Endothelial cell of umbilical vein (primary cell): ENCODE measurements at regions not wholly inside any gene's neighbourhood (a gene's known extent, or its start where the extent isn't known, plus 50 kb on each side); places are given as distances from the start of the nearest gene placed in this dataset.

ENCODE experiments used
- BruUV-seq: library from RNA; stranded (reverse); fragments of 400-500 nt; replicated peaks from 2 replicates; lab custom pipeline; 2021; lab: Mats Ljungman, UMichigan
- CTCF ChIA-PET: fragments of 300-600, 350-600 bp; sonication (Branson Sonifier 250); formaldehyde crosslinking; loops from one replicate; lab custom pipeline; 2021; ENCODE audit warnings: antibody characterized with exemption, inconsistent platforms; lab: Charles Lee
- POLR2A ChIA-PET: fragments of 300-600, 350-600 bp; sonication (Branson Sonifier 250); formaldehyde crosslinking; loops from one replicate; lab custom pipeline; 2021; ENCODE audit warnings: antibody characterized with exemption, inconsistent platforms; lab: Charles Lee
- DNase-seq: peaks from one replicate; pipeline ENCODE4 v3.0.0-alpha.2; 2011; ENCODE audit warnings: low read depth, low spot score
- FAIRE-seq: peaks from 2 replicates; lab custom pipeline; 2011; peaks lifted over from hg19 to GRCh38; lab: Jason Lieb, UNC
- H2AFZ ChIP-seq: 2 replicates; pipeline ENCODE4 v1.6.0; 2012; ENCODE audit warnings: low read depth, low read length, control low read depth, inconsistent platforms
- H3K27ac ChIP-seq: 2 replicates; pipeline ENCODE4 v1.5.1; 2011; ENCODE audit warnings: low read depth, mild to moderate bottlenecking, control low read depth, low read length, moderate library complexity; ENCODE audit not compliant: insufficient read depth
- H3K27me3 ChIP-seq, 2 experiments: 2 replicates each; pipeline versions ENCODE4 v1.6.0 to v1.6.1; 2011; ENCODE audit warnings: low read length in 2 of 2, mixed read lengths in 1 of 2; ENCODE audit not compliant: control insufficient read depth in 2 of 2, insufficient read depth in 2 of 2
- H3K36me3 ChIP-seq, 2 experiments: 2 replicates in 1 of 2; 3 replicates in 1 of 2; pipeline ENCODE4 v1.5.1; 2011; ENCODE audit warnings: low read length in 2 of 2, mild to moderate bottlenecking in 1 of 2, moderate library complexity in 1 of 2; ENCODE audit not compliant: control insufficient read depth in 2 of 2, insufficient read depth in 2 of 2; ENCODE audit errors: extremely low read depth in 1 of 2
- H3K4me1 ChIP-seq: 3 replicates; pipeline ENCODE4 v1.5.1; 2011; ENCODE audit warnings: mild to moderate bottlenecking, low read length; ENCODE audit not compliant: control insufficient read depth, insufficient read depth; ENCODE audit errors: extremely low read depth
- H3K4me2 ChIP-seq: 2 replicates; pipeline ENCODE4 v1.6.1; 2011; ENCODE audit warnings: low read length, control low read depth, mixed read lengths; ENCODE audit not compliant: insufficient read depth
- H3K4me3 ChIP-seq, 3 experiments: fragments of 200-600 bp in 1 of 3; sonication (generic), shearing (Covaris generic) in 1 of 3; replicated peaks in 1 of 3; 2 replicates each; pipeline ENCODE4 v1.5.1; 2011 to 2016; ENCODE audit warnings: control low read depth in 3 of 3, low read length in 3 of 3, mild to moderate bottlenecking in 2 of 3, inconsistent platforms in 1 of 3, low read depth in 1 of 3, moderate library complexity in 1 of 3; ENCODE audit not compliant: insufficient read depth in 1 of 3
- H3K79me2 ChIP-seq: 2 replicates; pipeline ENCODE4 v1.6.0; 2012; ENCODE audit warnings: low read length, inconsistent platforms; ENCODE audit not compliant: control insufficient read depth, insufficient read depth
- H3K9ac ChIP-seq: replicated peaks from 2 replicates; pipeline ENCODE3; 2011; ENCODE audit warnings: low read length, control low read depth; ENCODE audit not compliant: insufficient read depth; ENCODE audit errors: extremely low read depth
- H3K9me1 ChIP-seq: replicated peaks from 3 replicates; pipeline ENCODE4 v1.6.0; 2011; ENCODE audit warnings: mild to moderate bottlenecking, low read length; ENCODE audit not compliant: control insufficient read depth, insufficient read depth; ENCODE audit errors: extremely low read depth
- H3K9me3 ChIP-seq: replicated peaks from 2 replicates; pipeline ENCODE4 v1.5.1; 2012; ENCODE audit warnings: low read length, inconsistent platforms; ENCODE audit not compliant: control insufficient read depth, insufficient read depth
- H4K20me1 ChIP-seq: replicated peaks from 2 replicates; pipeline ENCODE3; 2011; ENCODE audit warnings: mild to moderate bottlenecking, low read length; ENCODE audit not compliant: control insufficient read depth, insufficient read depth; ENCODE audit errors: extremely low read depth
- EZH2 ChIP-seq: IDR thresholded peaks from 2 replicates; pipeline ENCODE4 v1.6.1; 2012; ENCODE audit warnings: borderline replicate concordance, low read depth, mild to moderate bottlenecking, moderate library complexity, low read length, inconsistent platforms; ENCODE audit not compliant: severe bottlenecking
- FOS ChIP-seq: IDR thresholded peaks from 2 replicates; pipeline ENCODE4 v1.6.1; 2011; ENCODE audit warnings: mild to moderate bottlenecking, low read length, moderate library complexity, borderline replicate concordance; ENCODE audit not compliant: insufficient read depth
- GATA2 ChIP-seq: IDR thresholded peaks from 2 replicates; pipeline ENCODE4 v1.7.0; 2011; ENCODE audit warnings: low read depth, mild to moderate bottlenecking, moderate library complexity, mixed read lengths, low read length; ENCODE audit not compliant: insufficient read length, insufficient read depth
- JUN ChIP-seq: IDR thresholded peaks from 2 replicates; pipeline ENCODE4 v1.6.1; 2011; ENCODE audit warnings: borderline replicate concordance, low read depth; ENCODE audit not compliant: insufficient read length, insufficient read depth
- MYC ChIP-seq: IDR thresholded peaks from one replicate; pipeline ENCODE4 v1.6.1; 2011; ENCODE audit warnings: mild to moderate bottlenecking, low read depth, low read length
- POLR2A ChIP-seq: IDR thresholded peaks from 2 replicates; pipeline ENCODE4 v1.6.1; 2012; ENCODE audit warnings: low read depth, mild to moderate bottlenecking, control low read depth, low read length
- POLR2AphosphoS5 ChIP-seq: IDR thresholded peaks from 2 replicates; pipeline ENCODE4 v1.6.1; 2012; ENCODE audit warnings: low read depth, mild to moderate bottlenecking, control low read depth, low read length, moderate library complexity; ENCODE audit not compliant: insufficient read depth
- dilution Hi-C: fragments of 300-500 bp; cut with MboI; formaldehyde crosslinking; loops from one replicate; pipeline ENCODE4 v1.15.0; 2019; ENCODE audit warnings: low sequenced_read_pairs; ENCODE audit not compliant: extremely low pct_ligation_motif_present
- intact Hi-C: fragments of 100-400 bp; cut with micrococcal nuclease; formaldehyde crosslinking; loops from one replicate; pipeline ENCODE4 v1.10.0; 2022
- TF ChIP-seq, protein P1 (sequence below), 2 donors: IDR thresholded peaks; 1 replicate in 1 of 2; 2 replicates in 1 of 2; pipeline ENCODE4 v1.5.1; 2011; ENCODE audit warnings: low read length in 2 of 2, mild to moderate bottlenecking in 2 of 2, moderate library complexity in 2 of 2, control low read depth in 1 of 2, inconsistent platforms in 1 of 2, low read depth in 1 of 2; ENCODE audit not compliant: insufficient read depth in 1 of 2; ENCODE audit errors: extremely low read depth in 1 of 2

DNA sequence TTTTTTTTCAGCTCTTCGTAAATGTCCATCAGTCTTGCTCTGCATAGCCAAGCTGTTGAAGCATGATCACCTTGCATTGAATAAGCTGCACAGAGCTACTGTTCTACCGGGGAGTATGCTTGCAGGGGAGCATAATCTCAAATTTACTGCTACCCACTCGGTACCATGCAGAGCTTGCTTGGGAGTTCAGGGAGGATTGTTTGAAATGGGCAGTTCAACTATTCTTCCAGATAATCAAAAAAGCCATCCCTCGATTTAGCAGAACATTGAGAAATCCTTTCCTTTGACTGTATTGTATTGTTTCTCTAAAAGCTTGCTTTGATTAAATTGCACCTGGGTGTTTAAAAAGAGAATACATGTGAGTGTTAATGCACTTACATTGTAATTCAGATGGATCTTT, 332.6 kb downstream of the UTRN start:
- FAIRE-seq (no peak), DNase-seq (no peak)
- no peaks in the 10 kb centered on the region for H3K4me1 ChIP-seq
- ChIA-PET POLR2A (no interaction called here), CTCF (interaction anchor here (1.3 kb wide), 1 partner anchor 17 kb away, joined by 3 read pairs; no protein-coding TSS in a partner anchor)
- no peak overlapping the region for H3K9ac ChIP-seq
- H3K4me2 ChIP-seq, result no peak overlapping the region
- no peak overlapping the region for H2AFZ ChIP-seq
- TF ChIP-seq GATA2 (no peak), POLR2A (no peak), EZH2 (no peak), MYC (no peak), JUN (no peak), POLR2AphosphoS5 (no peak), FOS (no peak)
- TF ChIP-seq, protein P1, sequence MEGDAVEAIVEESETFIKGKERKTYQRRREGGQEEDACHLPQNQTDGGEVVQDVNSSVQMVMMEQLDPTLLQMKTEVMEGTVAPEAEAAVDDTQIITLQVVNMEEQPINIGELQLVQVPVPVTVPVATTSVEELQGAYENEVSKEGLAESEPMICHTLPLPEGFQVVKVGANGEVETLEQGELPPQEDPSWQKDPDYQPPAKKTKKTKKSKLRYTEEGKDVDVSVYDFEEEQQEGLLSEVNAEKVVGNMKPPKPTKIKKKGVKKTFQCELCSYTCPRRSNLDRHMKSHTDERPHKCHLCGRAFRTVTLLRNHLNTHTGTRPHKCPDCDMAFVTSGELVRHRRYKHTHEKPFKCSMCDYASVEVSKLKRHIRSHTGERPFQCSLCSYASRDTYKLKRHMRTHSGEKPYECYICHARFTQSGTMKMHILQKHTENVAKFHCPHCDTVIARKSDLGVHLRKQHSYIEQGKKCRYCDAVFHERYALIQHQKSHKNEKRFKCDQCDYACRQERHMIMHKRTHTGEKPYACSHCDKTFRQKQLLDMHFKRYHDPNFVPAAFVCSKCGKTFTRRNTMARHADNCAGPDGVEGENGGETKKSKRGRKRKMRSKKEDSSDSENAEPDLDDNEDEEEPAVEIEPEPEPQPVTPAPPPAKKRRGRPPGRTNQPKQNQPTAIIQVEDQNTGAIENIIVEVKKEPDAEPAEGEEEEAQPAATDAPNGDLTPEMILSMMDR (IDR thresholded peaks at IDR 0.05; ENCODE audit: extremely low read depth in 1 of 2, insufficient read depth in 1 of 2, low read depth in 1 of 2, low read length in 2 of 2), result no peak
- intact Hi-C loops (no loop called here), dilution Hi-C loops (no loop called here)
- no peaks in the 10 kb centered on the region for H3K27me3 ChIP-seq
- H4K20me1 ChIP-seq, result peaks cover 3% of the 10 kb centered on the region
- no peaks in the 10 kb centered on the region for H3K9me3 ChIP-seq
- H3K27ac ChIP-seq, result no peak overlapping the region
- H3K4me3 ChIP-seq, result no peak overlapping the region
- peaks cover 0 to 3% of the 10 kb centered on the region in 2 experiments for H3K36me3 ChIP-seq
- no TSS peak for BruUV-seq
- H3K9me1 ChIP-seq, result no peaks in the 10 kb centered on the region
- no peaks in the 10 kb centered on the region for H3K79me2 ChIP-seq
